ENCODE measurements at regions not wholly inside any gene's neighbourhood (a gene's known extent, or its start where the extent isn't known, plus 50 kb on each side); places are given as distances from the start of the nearest gene placed in this dataset.

GRCh38 chr2:45276914-45277313, 267.7 kb upstream of the SIX2 start:
- TF ChIP-seq CTCF (tag by site-specific recombination; IDR thresholded peaks at IDR 0.05) (no peak), ZBTB26 (tag by site-specific recombination; optimal IDR thresholded peaks at IDR 0.05) (no peak), PRDM1 (tag by site-specific recombination; IDR thresholded peaks at IDR 0.05) (no peak), ZNF18 (tag by site-specific recombination; IDR thresholded peaks at IDR 0.05) (no peak), HIC1 (tag by site-specific recombination; IDR thresholded peaks at IDR 0.05) (no peak), ZNF362 (tag by site-specific recombination; IDR thresholded peaks at IDR 0.05) (no peak), REST (tag by site-specific recombination; IDR thresholded peaks at IDR 0.05) (no peak)
